Ectodermal cell (in vitro differentiated cells): ENCODE measurements at regions not wholly inside any gene's neighbourhood (a gene's known extent, or its start where the extent isn't known, plus 50 kb on each side); places are given as distances from the start of the nearest gene placed in this dataset.
"Not testable (repeated sequence)": the region's sequence is repeated elsewhere in the genome, so short reads cannot be mapped to it uniquely, and the experiment has no call there.

Experiments used
- H3K27ac ChIP-seq: 2 replicates; pipeline ENCODE4 v1.7.0; 2013; ENCODE audit warnings: mild to moderate bottlenecking, low read depth, low read length; ENCODE audit not compliant: insufficient read depth, poor library complexity, severe bottlenecking
- H3K27me3 ChIP-seq: 2 replicates; pipeline ENCODE4 v1.7.0; 2013; ENCODE audit warnings: mild to moderate bottlenecking, low read length; ENCODE audit not compliant: insufficient read depth, control insufficient read depth, poor library complexity, severe bottlenecking
- H3K36me3 ChIP-seq: one replicate; pipeline ENCODE4 v1.7.0; 2013; ENCODE audit warnings: low read length; ENCODE audit not compliant: control insufficient read depth, insufficient read depth
- H3K4me1 ChIP-seq: one replicate; pipeline ENCODE4 v1.7.0; 2013; ENCODE audit warnings: low read length; ENCODE audit not compliant: control insufficient read depth, insufficient read depth
- H3K4me3 ChIP-seq: 2 replicates; pipeline ENCODE4 v1.7.0; 2013; ENCODE audit warnings: low read depth, low read length, control low read depth; ENCODE audit not compliant: insufficient read depth
- H3K9me3 ChIP-seq: 2 replicates; pipeline ENCODE4 v1.7.0; 2013; ENCODE audit warnings: mild to moderate bottlenecking, low read length, moderate library complexity; ENCODE audit not compliant: control insufficient read depth
- WGBS, 2 experiments: methylation state at CpG; one replicate each; pipeline ENCODE4 v1.1.7; 2013; ENCODE audit warnings: missing lambda C conversion rate in 2 of 2; 5-methylcytosine and 5-hydroxymethylcytosine counted together

DNA sequence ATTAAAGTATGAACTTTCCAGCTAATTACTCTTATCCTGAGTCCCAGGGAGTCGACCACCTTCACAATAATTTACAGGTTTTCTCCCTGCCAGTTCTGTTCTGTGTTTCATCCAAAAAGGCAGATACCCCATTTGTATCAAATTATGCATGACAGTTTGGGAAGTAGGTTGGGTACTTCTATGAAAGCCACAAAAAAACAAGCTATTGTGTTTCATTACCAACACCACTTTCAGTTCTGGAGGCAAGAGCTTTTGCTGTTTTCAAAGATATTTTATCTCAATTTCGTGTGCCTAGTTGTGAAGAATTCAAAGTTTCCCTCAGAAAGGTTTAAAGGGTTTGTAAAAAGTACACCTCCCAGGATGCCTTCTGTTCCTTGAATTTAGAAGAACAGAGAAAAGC lies 557.4 kb downstream of the FLRT2 start:
- H3K36me3 ChIP-seq = no peaks in the 10 kb centered on the region
- no peaks in the 10 kb centered on the region for H3K27me3 ChIP-seq
- WGBS, 2 experiments = 60 to 67% methylated on average over 2 of the region's 2 CpGs
- no peak overlapping the region for H3K4me3 ChIP-seq
- no peaks in the 10 kb centered on the region for H3K9me3 ChIP-seq
- H3K27ac ChIP-seq = no peak overlapping the region
- no peaks in the 10 kb centered on the region for H3K4me1 ChIP-seq

DNA sequence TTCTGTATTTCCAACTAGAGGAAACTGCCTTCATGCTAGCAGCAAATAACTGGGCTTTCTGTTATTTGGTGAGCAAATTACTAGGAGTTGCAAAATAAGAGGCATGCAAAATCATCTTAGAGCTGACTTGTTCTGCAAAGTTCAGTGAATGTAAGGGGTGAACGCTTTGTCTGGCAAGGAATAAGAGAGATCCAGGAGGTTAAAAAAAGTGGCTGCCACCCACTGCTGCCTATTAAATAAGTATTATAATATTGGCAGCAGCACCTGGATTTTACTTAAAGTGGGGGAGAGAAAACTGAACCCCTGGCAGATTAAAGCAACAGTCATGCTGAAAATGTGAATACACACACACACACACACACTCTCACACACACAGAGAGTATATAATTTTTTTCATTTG lies 557.0 kb downstream of the FLRT2 start:
- Histone ChIP-seq H3K4me1 (no peaks in the 10 kb centered on the region), H3K36me3 (no peaks in the 10 kb centered on the region), H3K4me3 (no peak overlapping the region), H3K27ac (no peak overlapping the region), H3K27me3 (no peaks in the 10 kb centered on the region), H3K9me3 (no peaks in the 10 kb centered on the region)
- WGBS, 2 experiments = 90 to 100% methylated on average over 1 of the region's 1 CpG

- Histone ChIP-seq H3K27ac (no peak overlapping the region), H3K27me3 (no peaks in the 10 kb centered on the region), H3K4me1 (no peaks in the 10 kb centered on the region), H3K36me3 (no peaks in the 10 kb centered on the region), H3K9me3 (no peaks in the 10 kb centered on the region), H3K4me3 (no peak overlapping the region)
- WGBS, 2 experiments = 80% methylated on average over 1 of the region's 1 CpG; no CpG with 5 or more reads in 1 of the 2 experiments
Observed at GRCh38 chr14:86084097-86084496, 554.2 kb downstream of the FLRT2 start.

- no peaks in the 10 kb centered on the region for H3K36me3 ChIP-seq
- H3K27me3 ChIP-seq = no peaks in the 10 kb centered on the region
- no peak overlapping the region for H3K4me3 ChIP-seq
- H3K27ac ChIP-seq = no peak overlapping the region
- no peaks in the 10 kb centered on the region for H3K4me1 ChIP-seq
- H3K9me3 ChIP-seq = no peaks in the 10 kb centered on the region
Observed at GRCh38 chr14:86083616-86084015, 553.7 kb downstream of the FLRT2 start.

- no peaks in the 10 kb centered on the region for H3K4me1 ChIP-seq
- H3K4me3 ChIP-seq = no peak overlapping the region
- H3K27ac ChIP-seq = no peak overlapping the region
- H3K36me3 ChIP-seq = no peaks in the 10 kb centered on the region
- H3K27me3 ChIP-seq = no peaks in the 10 kb centered on the region
- WGBS, 2 experiments = 79 to 85% methylated on average over 5 of the region's 5 CpGs
- no peaks in the 10 kb centered on the region for H3K9me3 ChIP-seq
Observed at GRCh38 chr14:86072116-86072894, 542.4 kb downstream of the FLRT2 start.

- Histone ChIP-seq H3K4me1 (no peaks in the 10 kb centered on the region), H3K27me3 (no peaks in the 10 kb centered on the region), H3K27ac (no peak overlapping the region), H3K36me3 (no peaks in the 10 kb centered on the region), H3K4me3 (no peak overlapping the region), H3K9me3 (no peaks in the 10 kb centered on the region)
- WGBS, 2 experiments = 89 to 95% methylated on average over 2 of the region's 2 CpGs
Observed at GRCh38 chr14:86066651-86067050, 536.7 kb downstream of the FLRT2 start.

GRCh38 chr14:86065407-86065806 lies 535.5 kb downstream of the FLRT2 start:
- no peaks in the 10 kb centered on the region for H3K4me1 ChIP-seq
- H3K27ac ChIP-seq = no peak overlapping the region
- H3K36me3 ChIP-seq = no peaks in the 10 kb centered on the region
- WGBS, 2 experiments = 86 to 88% methylated on average over 2 to 3 of the region's 3 CpGs
- H3K4me3 ChIP-seq = no peak overlapping the region
- H3K27me3 ChIP-seq = no peaks in the 10 kb centered on the region
- H3K9me3 ChIP-seq = no peaks in the 10 kb centered on the region

- not testable (repeated sequence) for H3K27ac ChIP-seq, H3K27me3 ChIP-seq, H3K9me3 ChIP-seq, H3K36me3 ChIP-seq, H3K4me3 ChIP-seq, H3K4me1 ChIP-seq
Observed at GRCh38 chr14:86064595-86064994, 534.7 kb downstream of the FLRT2 start.

- H3K9me3 ChIP-seq = no peaks in the 10 kb centered on the region
- no peaks in the 10 kb centered on the region for H3K36me3 ChIP-seq
- no peak overlapping the region for H3K4me3 ChIP-seq
- no peaks in the 10 kb centered on the region for H3K4me1 ChIP-seq
- H3K27me3 ChIP-seq = no peaks in the 10 kb centered on the region
- H3K27ac ChIP-seq = no peak overlapping the region
- 30 to 49% methylated on average over 2 to 3 of the region's 3 CpGs for WGBS, 2 experiments
Observed at GRCh38 chr14:86057018-86057667, 527.2 kb downstream of the FLRT2 start.

- Histone ChIP-seq H3K9me3 (no peaks in the 10 kb centered on the region), H3K36me3 (no peaks in the 10 kb centered on the region), H3K27ac (no peak overlapping the region), H3K27me3 (no peaks in the 10 kb centered on the region), H3K4me1 (no peaks in the 10 kb centered on the region), H3K4me3 (no peak overlapping the region)
- WGBS, 2 experiments = 83 to 90% methylated on average over 3 of the region's 3 CpGs
Observed at GRCh38 chr14:86055512-86056075, 525.6 kb downstream of the FLRT2 start.
